ENCODE measurements at regions not wholly inside any gene's neighbourhood (a gene's known extent, or its start where the extent isn't known, plus 50 kb on each side); places are given as distances from the start of the nearest gene placed in this dataset.
"Not testable (repeated sequence)": the region's sequence is repeated elsewhere in the genome, so short reads cannot be mapped to it uniquely, and the experiment has no call there.

- intact Hi-C loops (cut with micrococcal nuclease), result no loop called here
- Mint-ChIP-seq H3K9me3 (peaks cover 2% of the 10 kb centered on the region), H3K4me1 (no peaks in the 10 kb centered on the region), H3K27me3 (no peaks in the 10 kb centered on the region), H3K27ac (no peak overlapping the region), H3K36me3 (ENCODE audit: low read depth) (no peaks in the 10 kb centered on the region), H3K4me3 (no peak overlapping the region)
- ChIA-PET CTCF (no interaction called here), POLR2A (no interaction called here)
- TF ChIP-seq CTCF (IDR thresholded peaks at IDR 0.05), result no peak
- DNase-seq, result no peak
- no peak for ATAC-seq (ENCODE audit: low read depth)
Measured at GRCh38 chr3:168951368-168951767, 712.1 kb downstream of the MECOM start.

- intact Hi-C loops (cut with micrococcal nuclease), result no loop called here
- ATAC-seq (ENCODE audit: low read depth) (no peak), DNase-seq (no peak)
- H3K4me1 Mint-ChIP-seq, result no peaks in the 10 kb centered on the region
- no peaks in the 10 kb centered on the region for H3K36me3 Mint-ChIP-seq (ENCODE audit: low read depth)
- POLR2A ChIA-PET, result no interaction called here
- peaks cover 2% of the 10 kb centered on the region for H3K9me3 Mint-ChIP-seq
- no peaks in the 10 kb centered on the region for H3K27me3 Mint-ChIP-seq
- no peak overlapping the region for H3K4me3 Mint-ChIP-seq
- TF ChIP-seq CTCF (IDR thresholded peaks at IDR 0.05), result no peak
- CTCF ChIA-PET, result no interaction called here
- H3K27ac Mint-ChIP-seq, result no peak overlapping the region
Measured at GRCh38 chr3:168950622-168951021, 712.9 kb downstream of the MECOM start.

GRCh38 chr3:168939651-168940238 is 723.8 kb downstream of the MECOM start:
- H3K27ac Mint-ChIP-seq, result no peak overlapping the region
- H3K36me3 Mint-ChIP-seq (ENCODE audit: low read depth), result no peaks in the 10 kb centered on the region
- H3K4me3 Mint-ChIP-seq, result no peak overlapping the region
- ATAC-seq (ENCODE audit: low read depth) (no peak), DNase-seq (no peak)
- ChIA-PET CTCF (no interaction called here), POLR2A (no interaction called here)
- H3K4me1 Mint-ChIP-seq, result no peaks in the 10 kb centered on the region
- H3K9me3 Mint-ChIP-seq, result no peaks in the 10 kb centered on the region
- TF ChIP-seq CTCF (IDR thresholded peaks at IDR 0.05), result no peak
- intact Hi-C loops (cut with micrococcal nuclease), result no loop called here
- H3K27me3 Mint-ChIP-seq, result no peaks in the 10 kb centered on the region

GRCh38 chr3:168933614-168934013 is 729.9 kb downstream of the MECOM start:
- POLR2A ChIA-PET, result no interaction called here

GRCh38 chr3:168929997-168930396 is 733.5 kb downstream of the MECOM start:
- intact Hi-C loops (cut with micrococcal nuclease); ATAC-seq (ENCODE audit: low read depth); H3K4me1 Mint-ChIP-seq; H3K27ac Mint-ChIP-seq; H3K27me3 Mint-ChIP-seq; POLR2A ChIA-PET; H3K4me3 Mint-ChIP-seq; CTCF ChIA-PET; H3K36me3 Mint-ChIP-seq (ENCODE audit: low read depth); DNase-seq; H3K9me3 Mint-ChIP-seq: not testable (repeated sequence)

More at GRCh38 chr3:168933614-168934013, 729.9 kb downstream of the MECOM start:
- Mint-ChIP-seq H3K36me3 (ENCODE audit: low read depth) (no peaks in the 10 kb centered on the region), H3K9me3 (peaks cover 4% of the 10 kb centered on the region), H3K27ac (no peak overlapping the region), H3K4me3 (no peak overlapping the region), H3K4me1 (no peaks in the 10 kb centered on the region), H3K27me3 (no peaks in the 10 kb centered on the region)
- ATAC-seq (ENCODE audit: low read depth), result no peak
- TF ChIP-seq CTCF (IDR thresholded peaks at IDR 0.05), result no peak
- CTCF ChIA-PET, result no interaction called here
- DNase-seq, result no peak
- intact Hi-C loops (cut with micrococcal nuclease), result no loop called here

DNA sequence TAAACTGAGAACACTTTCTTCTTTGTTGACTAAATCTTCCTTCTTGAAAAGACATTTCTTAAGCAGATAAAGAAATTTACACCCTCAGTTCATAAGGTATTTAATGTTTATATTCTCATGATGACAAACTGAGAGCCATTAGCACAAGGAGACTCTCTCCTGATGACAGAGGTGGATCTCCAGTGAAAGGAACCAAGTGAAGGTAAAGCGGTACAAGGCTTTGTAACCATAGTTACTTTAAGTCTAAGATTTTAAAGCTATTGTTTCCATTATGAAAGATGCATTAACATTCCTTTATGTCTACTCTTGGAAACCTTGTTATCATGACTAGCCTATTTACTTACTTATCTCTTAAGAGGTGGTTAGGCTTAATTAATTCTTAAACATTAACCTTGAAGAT is 737.1 kb downstream of the MECOM start:
- no peaks in the 10 kb centered on the region for H3K4me1 Mint-ChIP-seq
- no peaks in the 10 kb centered on the region for H3K9me3 Mint-ChIP-seq
- DNase-seq, result no peak
- POLR2A ChIA-PET, result no interaction called here
- intact Hi-C loops (cut with micrococcal nuclease), result no loop called here
- no peaks in the 10 kb centered on the region for H3K36me3 Mint-ChIP-seq (ENCODE audit: low read depth)
- ATAC-seq (ENCODE audit: low read depth), result no peak
- no peak overlapping the region for H3K4me3 Mint-ChIP-seq
- H3K27ac Mint-ChIP-seq, result no peak overlapping the region
- CTCF ChIA-PET, result no interaction called here
- TF ChIP-seq CTCF (IDR thresholded peaks at IDR 0.05), result no peak
- H3K27me3 Mint-ChIP-seq, result no peaks in the 10 kb centered on the region
